PC-3 (cell line): ENCODE measurements at regions not wholly inside any gene's neighbourhood (a gene's known extent, or its start where the extent isn't known, plus 50 kb on each side); places are given as distances from the start of the nearest gene placed in this dataset.

Experiments used
- ATAC-seq: fragments of 200-7000 bp; cut with Tn5 transposase; 2 replicates; pipeline ENCODE4 v1.9.1; 2020; ENCODE audit warnings: mild to moderate bottlenecking, moderate library complexity
- BruUV-seq: library from RNA; stranded (reverse); fragments of 400-500 nt; replicated peaks from 2 replicates; lab custom pipeline; 2021; lab: Mats Ljungman, UMichigan
- CTCF ChIA-PET: fragments of 300-600 bp; sonication (Branson Sonifier 250); formaldehyde crosslinking; loops from one replicate; lab custom pipeline; 2022; ENCODE audit warnings: antibody characterized with exemption; lab: Charles Lee
- POLR2A ChIA-PET: fragments of 300-600 bp; sonication (Branson Sonifier 250); formaldehyde crosslinking; loops from one replicate; lab custom pipeline; 2022; ENCODE audit warnings: antibody characterized with exemption; ENCODE audit not compliant: unreplicated experiment; lab: Charles Lee
- DNase-seq: peaks from one replicate; pipeline ENCODE4 v3.0.0-alpha.2; 2015
- H2AFZ ChIP-seq: fragments of 300-600 bp; sonication (generic); 2 replicates; pipeline ENCODE4 v1.6.0; 2016; ENCODE audit warnings: antibody characterized with exemption, low read length
- H3F3A ChIP-seq: fragments of 300-600 bp; sonication (generic); one replicate; pipeline ENCODE4 v1.6.0; 2017; ENCODE audit warnings: antibody characterized with exemption, low read length, control low read depth, mild to moderate bottlenecking; ENCODE audit not compliant: unreplicated experiment
- H3K27ac ChIP-seq: fragments of 300-600 bp; sonication (generic); 2 replicates; pipeline ENCODE4 v1.5.1; 2016; ENCODE audit warnings: mild to moderate bottlenecking, low read length
- H3K27me3 ChIP-seq: fragments of 300-600 bp; sonication (generic); 2 replicates; pipeline ENCODE4 v1.6.1; 2016; ENCODE audit warnings: low read length, mixed read lengths
- H3K36me3 ChIP-seq: fragments of 300-600 bp; sonication (generic); 2 replicates; pipeline ENCODE4 v1.6.1; 2016; ENCODE audit warnings: low read depth, mixed run types, low read length, mixed read lengths
- H3K4me1 ChIP-seq: fragments of 300-600 bp; sonication (generic); 2 replicates; pipeline ENCODE4 v1.5.1; 2016; ENCODE audit warnings: low read length; ENCODE audit not compliant: insufficient read depth
- H3K4me2 ChIP-seq: fragments of 300-600 bp; sonication (generic); 2 replicates; pipeline ENCODE4 v1.6.0; 2016; ENCODE audit warnings: low read length
- H3K4me3 ChIP-seq: fragments of 300-600 bp; sonication (generic); 2 replicates; pipeline ENCODE4 v1.5.1; 2016; ENCODE audit warnings: mild to moderate bottlenecking, low read length, mixed read lengths
- H3K79me2 ChIP-seq: fragments of 300-600 bp; sonication (generic); 2 replicates; pipeline ENCODE4 v1.6.1; 2017; ENCODE audit warnings: low read length, mixed read lengths
- H3K9ac ChIP-seq: fragments of 300-600 bp; sonication (generic); 2 replicates; pipeline ENCODE4 v1.6.0; 2016; ENCODE audit warnings: mild to moderate bottlenecking, low read length
- H3K9me2 ChIP-seq: fragments of 300-600 bp; sonication (generic); replicated peaks from 2 replicates; pipeline ENCODE4 v1.6.1; 2016; ENCODE audit warnings: mixed run types, low read length, mixed read lengths
- H3K9me3 ChIP-seq: fragments of 300-600 bp; sonication (generic); 2 replicates; pipeline ENCODE4 v1.6.1; 2016; ENCODE audit warnings: low read length, mixed read lengths
- H4K20me1 ChIP-seq: fragments of 300-600 bp; sonication (generic); 2 replicates; pipeline ENCODE4 v1.6.1; 2016; ENCODE audit warnings: low read length, mixed read lengths
- CTCF ChIP-seq: fragments of 300-600 bp; sonication (generic); conservative IDR thresholded peaks from 2 replicates; pipeline ENCODE4 v1.5.1; 2017; ENCODE audit warnings: antibody characterized with exemption, low read depth, mild to moderate bottlenecking, low read length
- EZH2 ChIP-seq: fragments of 300-600 bp; sonication (generic); IDR thresholded peaks from one replicate; pipeline ENCODE4 v1.6.1; 2017; ENCODE audit warnings: antibody characterized with exemption, mild to moderate bottlenecking, low read length; ENCODE audit not compliant: unreplicated experiment
- EZH2phosphoT487 ChIP-seq: fragments of 300-600 bp; sonication (generic); IDR thresholded peaks from 2 replicates; pipeline ENCODE4 v1.6.1; 2018; ENCODE audit warnings: mild to moderate bottlenecking, antibody characterized with exemption, low read length, borderline replicate concordance
- intact Hi-C: fragments of 100-400 bp; cut with micrococcal nuclease; formaldehyde crosslinking; loops from 2 replicates; pipeline ENCODE4 v1.9.0; 2023

DNA sequence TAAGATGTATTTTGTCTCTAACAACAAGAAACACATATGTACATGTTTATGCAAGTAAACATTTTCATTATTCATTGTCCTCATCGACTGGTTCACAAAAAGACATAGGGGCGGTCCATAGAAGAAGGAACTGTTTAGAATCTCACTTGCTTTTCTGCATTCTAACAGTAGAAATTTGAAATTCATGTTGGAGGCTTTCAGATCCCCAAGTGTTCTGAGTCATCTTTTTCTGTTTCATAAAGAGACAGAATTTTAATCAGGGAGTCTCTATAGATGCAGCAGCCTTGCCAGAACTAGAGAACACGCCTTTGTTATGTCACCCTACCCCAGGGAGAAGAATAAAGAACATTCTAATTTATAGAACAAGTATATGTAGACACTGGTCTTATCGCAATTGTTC is 324.3 kb downstream of the GABRG2 start:
- Histone ChIP-seq H3K79me2 (no peaks in the 10 kb centered on the region), H4K20me1 (no peaks in the 10 kb centered on the region), H3K4me1 (no peaks in the 10 kb centered on the region), H3K9me2 (no peaks in the 10 kb centered on the region), H3K9me3 (0 out of 2 replicates have a peak, but pooled peaks cover 4% of the 10 kb centered on the region), H3K36me3 (no peaks in the 10 kb centered on the region), H3K9ac (no peak overlapping the region), H3K4me3 (no peak overlapping the region), H3K27me3 (no peaks in the 10 kb centered on the region), H2AFZ (no peak overlapping the region), H3F3A (no peaks in the 10 kb centered on the region), H3K4me2 (no peak overlapping the region), H3K27ac (no peak overlapping the region)
- BruUV-seq: no TSS peak
- ATAC-seq: no peak
- DNase-seq: no peak
- intact Hi-C loops: no loop called here
- no peak for TF ChIP-seq EZH2
- no peak for TF ChIP-seq EZH2phosphoT487
- ChIA-PET POLR2A (no interaction called here), CTCF (no interaction called here)

DNA sequence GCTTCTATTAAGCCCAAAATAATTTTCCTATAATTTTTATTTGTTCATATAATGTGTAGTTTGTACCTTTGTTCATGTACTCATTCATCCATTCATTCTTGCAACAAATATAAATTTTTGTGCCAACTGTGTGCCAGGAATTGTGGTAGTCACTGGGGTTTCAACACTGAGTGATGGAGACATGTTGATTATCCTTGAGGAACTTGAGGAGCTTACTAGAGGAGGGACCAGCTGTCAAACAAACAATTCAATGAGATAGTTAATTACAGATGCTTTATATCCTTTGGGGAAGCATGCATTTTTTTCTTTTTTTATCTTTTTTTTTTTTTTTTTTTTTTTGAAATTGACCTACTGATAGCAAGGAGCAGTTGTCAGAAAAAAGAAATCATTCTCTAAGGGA is 324.8 kb downstream of the GABRG2 start:
- H3K9me2 ChIP-seq: no peaks in the 10 kb centered on the region
- no peak overlapping the region for H3K27ac ChIP-seq
- TF ChIP-seq CTCF (no peak), EZH2 (no peak), EZH2phosphoT487 (no peak)
- 0 out of 2 replicates have a peak, but pooled peaks cover 4% of the 10 kb centered on the region for H3K9me3 ChIP-seq
- no peak overlapping the region for H3K9ac ChIP-seq
- H3K4me1 ChIP-seq: no peaks in the 10 kb centered on the region
- H2AFZ ChIP-seq: no peak overlapping the region
- no peaks in the 10 kb centered on the region for H3K36me3 ChIP-seq
- H3K4me3 ChIP-seq: no peak overlapping the region
- no peak for DNase-seq
- no peaks in the 10 kb centered on the region for H3F3A ChIP-seq
- ChIA-PET CTCF (no interaction called here), POLR2A (no interaction called here)
- H3K4me2 ChIP-seq: no peak overlapping the region
- H4K20me1 ChIP-seq: no peaks in the 10 kb centered on the region
- BruUV-seq: no TSS peak
- intact Hi-C loops: no loop called here
- H3K79me2 ChIP-seq: no peaks in the 10 kb centered on the region
- no peak for ATAC-seq
- no peaks in the 10 kb centered on the region for H3K27me3 ChIP-seq

- ChIA-PET CTCF (no interaction called here), POLR2A (no interaction called here)
- Histone ChIP-seq H3K36me3 (no peaks in the 10 kb centered on the region), H3K4me1 (no peaks in the 10 kb centered on the region), H3K27ac (no peak overlapping the region), H3K9ac (no peak overlapping the region), H4K20me1 (no peaks in the 10 kb centered on the region), H2AFZ (no peak overlapping the region), H3K4me3 (no peak overlapping the region), H3F3A (no peaks in the 10 kb centered on the region), H3K27me3 (no peaks in the 10 kb centered on the region), H3K4me2 (no peak overlapping the region), H3K79me2 (no peaks in the 10 kb centered on the region), H3K9me3 (0 out of 2 replicates have a peak, but pooled peaks cover 4% of the 10 kb centered on the region), H3K9me2 (no peaks in the 10 kb centered on the region)
- TF ChIP-seq CTCF (no peak), EZH2 (no peak), EZH2phosphoT487 (no peak)
- DNase-seq: no peak
- intact Hi-C loops: no loop called here
- BruUV-seq: no TSS peak
- ATAC-seq: no peak
Measured at GRCh38 chr5:162393534-162393933, 326.0 kb downstream of the GABRG2 start.
